ENCODE measurements at regions not wholly inside any gene's neighbourhood (a gene's known extent, or its start where the extent isn't known, plus 50 kb on each side); places are given as distances from the start of the nearest gene placed in this dataset.
"Not testable (repeated sequence)": the region's sequence is repeated elsewhere in the genome, so short reads cannot be mapped to it uniquely, and the experiment has no call there.

DNA sequence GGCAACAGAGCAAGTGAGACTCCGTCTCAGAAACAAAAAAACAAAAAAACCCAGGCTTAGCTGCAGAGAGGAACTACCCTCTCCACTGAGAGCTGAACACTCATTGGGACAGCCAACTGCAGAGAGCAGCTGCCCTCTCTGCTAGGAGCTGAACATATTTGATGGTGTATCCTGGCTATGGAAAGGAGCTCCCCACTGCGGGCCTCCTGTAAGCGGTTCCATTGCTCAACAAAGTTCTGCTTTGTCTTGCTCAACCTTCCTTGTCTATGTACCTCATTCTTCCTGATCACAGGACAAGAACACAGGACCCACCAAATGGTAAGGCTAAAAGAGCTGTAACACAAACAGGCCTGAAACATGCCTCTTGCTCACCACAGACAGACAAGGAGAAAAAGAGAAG lies 246.3 kb upstream of the LRRTM4 start:
- no peak for FAIRE-seq
- no peak for DNase-seq (ENCODE audit: insufficient read length, low spot score)
- no peak for TF ChIP-seq POLR2A (IDR thresholded peaks at IDR 0.05; ENCODE audit: low read depth, low read length)

DNA sequence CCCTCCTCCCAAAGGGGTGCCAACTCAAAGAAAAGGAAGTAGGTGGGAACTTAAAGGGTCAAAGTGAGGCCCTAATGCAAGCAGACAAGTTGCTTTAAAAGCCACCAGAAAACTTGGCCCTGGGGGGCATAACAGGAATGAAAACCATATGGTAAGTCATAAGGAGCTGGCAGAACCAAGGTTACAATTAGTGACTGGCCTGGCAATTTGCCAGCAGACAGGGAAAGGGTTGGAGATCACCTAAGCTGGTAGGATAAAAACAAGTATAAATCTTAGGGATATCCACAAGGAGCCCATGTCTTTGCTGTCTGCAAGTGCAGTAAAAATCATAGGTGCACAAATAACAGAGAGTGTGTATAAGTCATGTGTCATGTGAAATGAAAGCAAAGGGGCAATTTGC lies 256.7 kb upstream of the LRRTM4 start:
- no peak for TF ChIP-seq POLR2A (IDR thresholded peaks at IDR 0.05; ENCODE audit: low read depth, low read length)
- no peak for DNase-seq (ENCODE audit: insufficient read length, low spot score)
- FAIRE-seq: no peak

DNA sequence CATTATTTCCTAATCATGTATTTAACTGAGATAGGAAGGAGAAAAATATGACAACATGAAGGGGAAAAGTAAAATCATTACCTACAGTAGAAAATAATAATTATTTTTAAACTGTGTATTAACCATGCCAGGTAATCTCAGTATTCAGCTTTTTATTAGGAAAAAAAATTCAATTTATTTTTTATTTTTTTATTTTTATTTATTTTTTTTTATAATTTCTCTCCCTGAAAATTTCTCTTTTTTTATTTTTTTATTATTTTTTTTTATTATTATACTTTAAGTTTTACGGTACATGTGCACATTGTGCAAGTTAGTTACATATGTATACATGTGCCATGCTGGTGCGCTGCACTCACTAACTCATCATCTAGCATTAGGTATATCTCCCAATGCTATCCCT lies 271.3 kb upstream of the LRRTM4 start:
- not testable (repeated sequence) for DNase-seq (ENCODE audit: insufficient read length, low spot score); FAIRE-seq

DNA sequence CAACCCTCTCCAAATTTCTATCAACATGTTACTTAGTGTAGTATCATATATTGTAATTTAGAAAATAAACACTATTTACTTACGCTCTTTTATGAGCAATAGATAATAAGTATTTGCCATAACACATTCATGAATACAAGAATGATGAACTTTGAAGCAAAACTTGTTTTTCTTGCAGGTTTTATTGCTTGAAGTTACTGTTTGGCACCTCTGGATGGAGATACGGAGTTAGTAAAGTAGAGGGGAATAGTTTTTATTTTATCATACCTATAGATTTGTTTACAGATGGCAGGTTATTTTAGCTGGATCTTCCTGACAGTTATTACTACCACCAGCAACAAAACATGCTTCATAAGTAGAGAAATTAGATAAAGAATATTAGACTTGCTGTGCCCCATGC lies 274.2 kb upstream of the LRRTM4 start:
- DNase-seq (ENCODE audit: insufficient read length, low spot score): no peak
- TF ChIP-seq POLR2A (IDR thresholded peaks at IDR 0.05; ENCODE audit: low read depth, low read length): no peak
- no peak for FAIRE-seq

DNA sequence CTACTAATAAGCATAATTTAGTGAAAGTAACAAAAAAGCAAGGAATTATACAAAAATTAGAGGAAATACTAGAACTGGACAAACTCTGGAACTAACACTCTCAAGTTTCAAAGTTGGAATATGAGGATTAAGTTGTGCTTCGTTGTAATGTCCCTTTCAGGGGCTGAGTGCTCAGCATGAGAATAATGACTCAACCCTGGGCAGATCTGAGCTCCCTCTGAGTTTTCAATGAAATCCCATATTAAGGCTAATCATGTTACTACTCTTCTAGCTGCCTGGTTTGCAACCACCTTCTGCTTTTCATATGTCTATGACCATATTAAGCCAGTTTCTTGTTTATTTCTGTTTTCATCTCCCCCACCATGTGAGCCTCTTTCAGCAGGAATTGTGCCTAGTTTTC lies 274.9 kb upstream of the LRRTM4 start:
- FAIRE-seq (no peak), DNase-seq (ENCODE audit: insufficient read length, low spot score) (no peak)
- TF ChIP-seq POLR2A (IDR thresholded peaks at IDR 0.05; ENCODE audit: low read depth, low read length): no peak

DNA sequence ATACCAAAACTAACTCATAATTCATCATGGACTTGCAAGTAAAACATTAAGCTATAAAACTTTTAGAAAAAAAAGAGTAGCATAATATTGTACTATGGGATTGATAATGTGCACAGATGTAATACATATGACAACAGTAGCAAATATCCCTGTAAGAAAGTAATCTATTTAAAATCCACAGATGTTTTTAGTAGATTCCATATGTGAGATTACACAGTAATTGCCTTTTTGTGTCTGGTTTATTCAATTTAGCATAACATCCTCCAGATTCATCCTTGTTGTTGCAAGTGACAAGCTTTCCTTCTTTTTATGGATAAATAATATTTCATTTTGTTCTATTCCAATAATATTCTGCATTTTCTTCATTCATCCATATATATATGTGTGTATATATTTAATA lies 278.2 kb upstream of the LRRTM4 start:
- FAIRE-seq (no peak), DNase-seq (ENCODE audit: insufficient read length, low spot score) (no peak)
- TF ChIP-seq POLR2A (IDR thresholded peaks at IDR 0.05; ENCODE audit: low read depth, low read length): no peak

DNA sequence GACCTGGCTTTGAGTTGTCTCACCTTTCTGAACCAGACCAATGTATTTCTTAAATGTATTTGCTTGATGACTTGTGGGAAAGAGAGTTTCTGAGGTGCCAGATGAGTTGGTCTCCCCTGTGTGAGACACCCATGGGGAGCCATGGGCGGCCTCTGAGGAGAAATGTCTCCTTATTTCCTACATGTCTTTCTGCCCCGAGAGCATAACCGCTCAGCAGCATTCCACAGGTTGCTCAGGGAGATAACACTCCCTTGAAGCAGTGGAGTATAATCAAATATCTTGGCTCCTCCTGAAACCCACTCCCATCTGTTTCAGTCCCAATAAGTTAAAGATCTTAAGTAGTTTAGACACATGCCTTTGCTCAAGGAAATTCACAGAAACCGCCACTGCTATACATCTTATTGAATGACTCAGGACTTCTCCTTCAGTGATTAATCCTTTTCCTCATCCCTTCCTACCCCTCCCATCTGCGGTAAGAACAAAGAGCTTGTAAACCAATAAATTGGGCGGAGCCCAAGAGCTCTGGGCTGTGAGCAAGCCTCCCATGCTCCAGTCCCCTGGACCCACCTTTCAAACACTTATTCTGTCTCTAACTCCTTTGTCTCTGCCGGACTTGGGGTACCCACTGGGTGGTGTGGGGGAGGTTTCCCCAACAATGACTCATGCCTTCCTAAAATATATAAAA lies 285.5 kb upstream of the LRRTM4 start:
- DNase-seq (ENCODE audit: insufficient read length, low spot score) (no peak), FAIRE-seq (no peak)
- no peak for TF ChIP-seq POLR2A (IDR thresholded peaks at IDR 0.05; ENCODE audit: low read depth, low read length)

DNA sequence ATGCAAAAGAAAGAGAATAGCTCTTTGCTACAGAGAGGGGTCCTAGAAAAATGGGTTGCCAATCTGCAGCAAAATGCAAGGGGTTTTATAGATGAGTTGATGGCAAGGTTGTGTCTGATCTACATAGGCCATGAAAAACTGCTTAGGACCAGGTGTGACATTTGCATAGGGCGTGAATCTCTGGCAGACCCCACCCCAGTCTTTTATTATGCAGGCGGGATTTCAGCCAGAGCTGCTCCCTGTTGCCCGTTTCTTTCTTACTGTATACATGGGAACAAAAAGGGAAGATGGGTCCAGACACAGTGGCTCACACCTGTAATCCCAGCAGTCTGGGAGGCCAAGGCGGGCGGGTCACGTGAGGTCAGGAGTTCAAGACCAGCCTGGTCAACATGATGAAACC lies 286.4 kb upstream of the LRRTM4 start:
- DNase-seq (ENCODE audit: insufficient read length, low spot score) (no peak), FAIRE-seq (no peak)
- TF ChIP-seq POLR2A (IDR thresholded peaks at IDR 0.05; ENCODE audit: low read depth, low read length): no peak

DNA sequence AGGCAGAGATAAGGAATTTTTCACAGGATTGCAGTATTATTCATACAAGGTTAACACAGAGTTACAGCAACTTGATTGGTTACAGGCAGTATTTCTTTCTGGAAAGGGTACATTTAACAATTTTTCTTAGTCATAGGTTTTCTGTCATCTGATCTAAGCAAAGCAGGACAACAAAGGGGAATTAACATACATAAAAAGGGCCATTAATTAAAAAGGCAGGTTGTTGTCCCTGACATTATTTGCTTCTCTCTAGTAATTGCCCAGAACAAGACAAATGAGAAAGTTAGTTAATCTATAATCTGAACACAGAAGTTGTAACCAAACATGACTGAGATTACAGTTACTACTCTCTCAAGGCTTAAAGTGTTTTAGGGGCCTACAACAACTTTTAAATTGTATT lies 291.4 kb upstream of the LRRTM4 start:
- DNase-seq (ENCODE audit: insufficient read length, low spot score) (no peak), FAIRE-seq (no peak)
- TF ChIP-seq POLR2A (IDR thresholded peaks at IDR 0.05; ENCODE audit: low read depth, low read length): no peak

DNA sequence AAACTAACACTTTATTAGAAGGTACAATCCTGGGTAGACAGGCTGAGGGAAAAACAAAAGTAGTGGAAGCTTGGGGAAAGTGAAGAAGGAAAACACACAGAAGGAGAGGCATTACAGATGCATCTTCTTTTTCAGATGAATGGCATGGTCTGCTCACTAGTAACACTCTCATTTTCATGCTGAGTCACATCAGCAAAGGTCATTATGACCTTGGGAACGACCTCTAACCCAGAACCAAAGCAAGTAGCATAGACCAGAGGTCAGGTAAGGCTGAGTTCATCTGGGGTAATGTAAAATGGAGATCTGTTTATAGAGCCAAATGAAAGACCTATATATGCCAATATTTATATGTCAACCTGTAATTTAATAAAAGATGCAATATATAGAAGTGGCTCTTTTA lies 294.4 kb upstream of the LRRTM4 start:
- DNase-seq (ENCODE audit: insufficient read length, low spot score) (no peak), FAIRE-seq (no peak)
- TF ChIP-seq POLR2A (IDR thresholded peaks at IDR 0.05; ENCODE audit: low read depth, low read length): no peak

DNA sequence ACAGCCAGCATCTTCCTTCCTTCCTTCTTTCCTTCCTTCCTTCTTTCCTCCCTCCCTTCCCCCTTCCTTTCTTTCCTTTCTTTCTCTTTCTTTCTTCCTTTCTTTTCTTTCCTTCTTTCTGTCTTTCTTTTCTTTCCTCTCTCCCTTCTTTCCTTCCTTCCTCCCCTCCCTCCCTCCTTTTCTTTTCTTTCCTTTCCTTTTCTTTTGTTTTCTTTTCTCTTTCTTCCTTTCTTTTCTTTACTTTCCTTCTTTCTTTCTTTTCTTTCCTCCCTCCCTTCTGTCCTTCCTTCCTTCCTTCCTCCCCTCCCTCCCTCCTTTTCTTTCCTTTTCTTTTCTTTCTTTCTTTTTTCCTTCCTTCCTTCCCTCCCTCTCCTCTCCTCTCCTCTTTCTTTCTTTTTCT lies 296.0 kb upstream of the LRRTM4 start:
- FAIRE-seq (no peak), DNase-seq (ENCODE audit: insufficient read length, low spot score) (no peak)
- no peak for TF ChIP-seq POLR2A (IDR thresholded peaks at IDR 0.05; ENCODE audit: low read depth, low read length)

DNA sequence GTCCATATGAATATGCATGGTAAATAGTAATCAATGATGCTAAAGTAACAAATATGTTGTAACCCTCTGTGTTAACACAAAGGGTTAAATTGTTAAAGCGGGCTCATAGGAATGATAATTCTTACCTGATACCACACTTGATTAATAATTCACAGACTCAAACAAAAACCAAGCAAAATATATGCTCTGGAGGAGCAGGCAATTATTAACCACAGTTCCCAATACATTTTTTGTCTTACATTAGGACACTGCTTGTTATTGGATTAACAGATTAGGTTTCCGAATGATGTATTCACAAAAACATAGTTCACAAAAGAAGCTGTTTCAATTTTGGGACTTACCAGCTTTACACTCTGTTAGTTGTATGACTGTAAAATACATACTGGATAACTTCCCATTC lies 300.9 kb upstream of the LRRTM4 start:
- TF ChIP-seq POLR2A (IDR thresholded peaks at IDR 0.05; ENCODE audit: low read depth, low read length): no peak
- FAIRE-seq: no peak
- DNase-seq (ENCODE audit: insufficient read length, low spot score): no peak

DNA sequence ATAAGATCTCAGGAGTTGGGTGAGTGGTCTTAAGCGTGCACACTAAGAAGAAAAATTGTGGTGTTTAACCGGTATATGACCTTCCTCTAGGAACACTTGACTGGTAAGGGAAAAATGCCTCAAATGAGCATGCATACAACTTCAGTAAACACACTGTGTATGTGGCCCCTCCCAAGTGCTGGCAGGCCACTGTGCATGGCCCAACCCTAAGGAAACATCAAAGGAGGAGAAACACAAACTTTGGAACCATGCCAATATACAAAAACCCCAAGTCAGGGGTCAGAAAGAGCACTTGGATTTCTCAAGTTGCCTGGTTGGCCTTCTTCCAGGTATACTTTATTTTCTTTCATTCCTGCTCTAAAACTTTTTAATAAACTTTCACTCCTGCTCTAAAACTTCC lies 308.9 kb upstream of the LRRTM4 start:
- FAIRE-seq: no peak
- no peak for DNase-seq (ENCODE audit: insufficient read length, low spot score)

DNA sequence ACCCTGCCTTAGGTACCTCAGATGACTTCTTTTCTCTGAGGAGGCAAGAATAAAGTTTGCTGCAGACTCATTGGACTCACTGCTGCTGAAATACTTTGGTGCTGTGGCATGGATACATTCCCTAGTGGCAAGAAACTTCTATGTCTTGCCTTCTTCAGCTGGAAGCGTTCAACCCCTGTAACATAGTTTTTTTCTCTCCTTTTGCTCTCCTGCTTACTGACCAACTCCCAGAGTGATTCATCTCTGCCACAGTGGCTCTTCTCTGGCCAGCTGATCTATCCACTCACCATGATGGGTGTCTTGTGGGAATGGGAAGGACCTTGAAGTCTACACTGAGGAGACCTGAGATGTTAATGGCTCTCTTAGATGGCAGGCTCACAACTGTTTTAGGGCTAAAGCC lies 309.3 kb upstream of the LRRTM4 start:
- TF ChIP-seq POLR2A (IDR thresholded peaks at IDR 0.05; ENCODE audit: low read depth, low read length): no peak
- DNase-seq (ENCODE audit: insufficient read length, low spot score) (no peak), FAIRE-seq (no peak)

More for the DNA sequence above, 308.9 kb upstream of the LRRTM4 start:
- no peak for TF ChIP-seq POLR2A (IDR thresholded peaks at IDR 0.05; ENCODE audit: low read depth, low read length)

DNA sequence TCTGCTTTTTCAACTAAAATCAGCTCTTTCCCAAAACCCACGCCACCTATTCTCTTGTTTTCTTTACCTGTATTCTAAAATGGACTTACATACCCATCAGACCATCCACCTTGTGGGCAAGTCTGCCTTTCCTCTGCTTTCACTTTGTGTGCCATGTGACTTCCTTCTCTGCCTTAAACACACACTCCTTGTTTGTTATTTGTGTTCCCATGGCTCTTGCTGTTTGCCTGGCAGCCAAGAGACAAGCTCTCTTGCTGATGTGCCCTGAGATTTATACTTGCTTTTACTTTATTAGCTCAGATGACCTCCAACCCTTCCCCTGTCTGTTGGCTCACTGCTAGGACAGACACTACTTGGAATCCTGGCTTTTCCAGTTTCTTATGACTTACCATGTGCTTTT lies 309.7 kb upstream of the LRRTM4 start:
- no peak for FAIRE-seq
- DNase-seq (ENCODE audit: insufficient read length, low spot score): no peak
- TF ChIP-seq POLR2A (IDR thresholded peaks at IDR 0.05; ENCODE audit: low read depth, low read length): no peak
